PC-9 (cell line): ENCODE measurements at regions not wholly inside any gene's neighbourhood (a gene's known extent, or its start where the extent isn't known, plus 50 kb on each side); places are given as distances from the start of the nearest gene placed in this dataset.

Experiments used
- EZH2 ChIP-seq: fragments of 200-600 bp; sonication (generic); IDR thresholded peaks from 2 replicates; pipeline ENCODE4 v1.8.0; 2017; ENCODE audit warnings: antibody characterized with exemption, low read depth
- TF ChIP-seq, protein P1 (sequence below): fragments of 200-600 bp; sonication (generic); conservative IDR thresholded peaks from 2 replicates; pipeline ENCODE4 v1.6.1; 2017; ENCODE audit warnings: mixed run types, antibody characterized with exemption, mild to moderate bottlenecking, moderate library complexity

GRCh38 chr5:167832609-167833008 is 458.8 kb upstream of the WWC1 start:
- no peak for TF ChIP-seq EZH2
- TF ChIP-seq, protein P1, sequence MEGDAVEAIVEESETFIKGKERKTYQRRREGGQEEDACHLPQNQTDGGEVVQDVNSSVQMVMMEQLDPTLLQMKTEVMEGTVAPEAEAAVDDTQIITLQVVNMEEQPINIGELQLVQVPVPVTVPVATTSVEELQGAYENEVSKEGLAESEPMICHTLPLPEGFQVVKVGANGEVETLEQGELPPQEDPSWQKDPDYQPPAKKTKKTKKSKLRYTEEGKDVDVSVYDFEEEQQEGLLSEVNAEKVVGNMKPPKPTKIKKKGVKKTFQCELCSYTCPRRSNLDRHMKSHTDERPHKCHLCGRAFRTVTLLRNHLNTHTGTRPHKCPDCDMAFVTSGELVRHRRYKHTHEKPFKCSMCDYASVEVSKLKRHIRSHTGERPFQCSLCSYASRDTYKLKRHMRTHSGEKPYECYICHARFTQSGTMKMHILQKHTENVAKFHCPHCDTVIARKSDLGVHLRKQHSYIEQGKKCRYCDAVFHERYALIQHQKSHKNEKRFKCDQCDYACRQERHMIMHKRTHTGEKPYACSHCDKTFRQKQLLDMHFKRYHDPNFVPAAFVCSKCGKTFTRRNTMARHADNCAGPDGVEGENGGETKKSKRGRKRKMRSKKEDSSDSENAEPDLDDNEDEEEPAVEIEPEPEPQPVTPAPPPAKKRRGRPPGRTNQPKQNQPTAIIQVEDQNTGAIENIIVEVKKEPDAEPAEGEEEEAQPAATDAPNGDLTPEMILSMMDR = no peak
